ENCODE measurements at regions not wholly inside any gene's neighbourhood (a gene's known extent, or its start where the extent isn't known, plus 50 kb on each side); places are given as distances from the start of the nearest gene placed in this dataset.

- no peaks in the 10 kb centered on the region for H3K79me2 ChIP-seq (ENCODE audit: control insufficient read depth in 1 of 2, insufficient read depth in 2 of 2, low read length in 2 of 2)
- H3K36me3 ChIP-seq (ENCODE audit: control insufficient read depth in 2 of 4, insufficient read depth in 4 of 4, low read length in 3 of 4) = no peaks in the 10 kb centered on the region
- no peaks in the 10 kb centered on the region for H3K9me3 ChIP-seq (ENCODE audit: insufficient read depth in 2 of 2, low read depth in 1 of 2, low read length in 1 of 2)
- H2BK20ac ChIP-seq (ENCODE audit: low read length) = no peak overlapping the region
- POLR2A ChIA-PET (ENCODE audit: partially characterized antibody) = no interaction called here
- H3K27me3 ChIP-seq (replicated peaks in 1 of 4; ENCODE audit: control insufficient read depth in 3 of 4, extremely low read depth in 1 of 4, insufficient read depth in 3 of 4, low read length in 3 of 4) = no peaks in the 10 kb centered on the region
- H3K18ac ChIP-seq (ENCODE audit: extremely low read depth, low read length) = no peak overlapping the region
- CTCF ChIA-PET (ENCODE audit: partially characterized antibody) = interaction anchor here (1.7 kb wide), 1 partner anchor 46 kb away, joined by 5 read pairs; no protein-coding TSS in a partner anchor
- no peaks in the 10 kb centered on the region for H4K20me1 ChIP-seq (replicated peaks in 1 of 2; ENCODE audit: control insufficient read depth in 1 of 2, insufficient read depth in 2 of 2, low read length in 2 of 2)
- DNase-seq (ENCODE audit: low read depth in 1 of 2, low spot score in 2 of 2) (no peak), FAIRE-seq (no peak)
- no peaks in the 10 kb centered on the region for H3K4me1 ChIP-seq (replicated peaks in 1 of 4; ENCODE audit: control insufficient read depth in 3 of 4, insufficient read depth in 4 of 4, low read length in 3 of 4)
- H3K14ac ChIP-seq (ENCODE audit: insufficient read length) = no peak overlapping the region
- H3K4me2 ChIP-seq (ENCODE audit: insufficient read depth in 1 of 2, low read depth in 2 of 2, low read length in 2 of 2) = no peak overlapping the region
- H3K23ac ChIP-seq (ENCODE audit: insufficient read length) = no peak overlapping the region
- no peak for TF ChIP-seq USF2 (IDR thresholded peaks at IDR 0.05; ENCODE audit: low read length)
- no peak for TF ChIP-seq TAF1 (IDR thresholded peaks at IDR 0.05; ENCODE audit: low read depth, low read length)
- no peak for TF ChIP-seq MAX (IDR thresholded peaks at IDR 0.05)
- TF ChIP-seq ATF2 (IDR thresholded peaks at IDR 0.05; ENCODE audit: low read length) = no peak
- no peak for TF ChIP-seq CHD1 (IDR thresholded peaks at IDR 0.05; ENCODE audit: low read depth, low read length)
- TF ChIP-seq ASH2L (IDR thresholded peaks at IDR 0.05; ENCODE audit: low read length) = no peak
- no peak for TF ChIP-seq EGR1 (IDR thresholded peaks at IDR 0.05; ENCODE audit: borderline replicate concordance, low read depth, low read length)
- H3K9ac ChIP-seq (replicated peaks in 1 of 4; ENCODE audit: extremely low read depth in 1 of 4, low read depth in 3 of 4, low read length in 3 of 4) = no peak overlapping the region
- H3K56ac ChIP-seq (replicated peaks; ENCODE audit: insufficient read length, low read depth, low read length) = no peak overlapping the region
- H3K4me3 ChIP-seq (ENCODE audit: extremely low read depth in 1 of 4, insufficient read depth in 2 of 4, low read depth in 3 of 4, low read length in 4 of 4) = no peak overlapping the region
- H2BK120ac ChIP-seq (replicated peaks; ENCODE audit: low read depth, low read length) = no peak overlapping the region
- H2AFZ ChIP-seq (ENCODE audit: low read length) = no peak overlapping the region
- H2BK12ac ChIP-seq (ENCODE audit: low read depth, low read length) = no peak overlapping the region
- WGBS, 2 experiments (ENCODE audit: extremely low coverage in 1 of 2, insufficient coverage in 1 of 2, insufficient read length in 1 of 2, insufficient replicate concordance in 2 of 2, low coverage in 1 of 2, low lambda C conversion rate in 2 of 2, missing lambda C conversion rate in 1 of 2) = 78% methylated on average over 5 of the region's 5 CpGs; no CpG with 5 or more reads in 1 of the 2 experiments
- H2BK5ac ChIP-seq (ENCODE audit: low read depth, low read length) = no peak overlapping the region
- no peak overlapping the region for H4K91ac ChIP-seq (replicated peaks; ENCODE audit: insufficient read length, low read length)
- no peak overlapping the region for H3K27ac ChIP-seq (ENCODE audit: low read depth, low read length)
- H3K4ac ChIP-seq (replicated peaks; ENCODE audit: insufficient read length, low read depth, low read length) = no peak overlapping the region
- no peaks in the 10 kb centered on the region for H3K79me1 ChIP-seq (ENCODE audit: low read depth, low read length)
- H4K5ac ChIP-seq (ENCODE audit: insufficient read length, low read depth, low read length) = no peak overlapping the region
- no peaks in the 10 kb centered on the region for H3K23me2 ChIP-seq (ENCODE audit: low read depth, low read length)
- H2BK15ac ChIP-seq (ENCODE audit: low read length) = no peak overlapping the region
- no peak overlapping the region for H4K8ac ChIP-seq (ENCODE audit: extremely low read depth, insufficient read depth, low read length)
- no peak overlapping the region for H2AK5ac ChIP-seq (ENCODE audit: low read depth, low read length)
Measured at GRCh38 chr2:56030062-56030461, 106.5 kb upstream of the EFEMP1 start.

Data from H1 (cell line).